K562 (cell line): ENCODE measurements at regions not wholly inside any gene's neighbourhood (a gene's known extent, or its start where the extent isn't known, plus 50 kb on each side); places are given as distances from the start of the nearest gene placed in this dataset.

Source experiments
- ATAC-seq: fragments of 200-7000 bp; cut with Tn5 transposase; 3 replicates; pipeline ENCODE4 v1.9.1; 2020; ENCODE audit warnings: moderate library complexity
- BruUV-seq: library from RNA; stranded (reverse); fragments of 400-500 nt; replicated peaks from 2 replicates; lab custom pipeline; 2021; lab: Mats Ljungman, UMichigan
- CTCF ChIA-PET: fragments of 300-600 bp; formaldehyde crosslinking; extraction: SDS; loops from one replicate; lab custom pipeline; 2021; ENCODE audit warnings: low intra/inter-chr PET ratio; lab: Yijun Ruan, JAX
- POLR2A ChIA-PET: fragments of 300-600, 350-650 bp; sonication (Branson Sonifier 250); formaldehyde crosslinking; extraction: SDS; loops from one replicate; lab custom pipeline; 2021; ENCODE audit warnings: antibody characterized with exemption, inconsistent platforms; lab: Yijun Ruan, JAX
- DNase-seq, 4 experiments: peaks; one replicate each; pipeline versions ENCODE4 v3.0.0 to v3.0.0-alpha.2; 2011 to 2018; ENCODE audit warnings: low spot score in 3 of 4, mixed read lengths in 3 of 4; ENCODE audit errors: extremely low read depth in 1 of 4
- FAIRE-seq: peaks from 2 replicates; lab custom pipeline; 2011; peaks lifted over from hg19 to GRCh38; lab: Jason Lieb, UNC
- H2AFZ ChIP-seq: 2 replicates; pipeline ENCODE4 v1.6.0; 2011; ENCODE audit warnings: low read depth, low read length, control low read depth, inconsistent platforms
- H3K27ac ChIP-seq: fragments of 200-600 bp; 3 replicates; pipeline ENCODE4 v1.8.0; 2011; ENCODE audit warnings: low read depth, mild to moderate bottlenecking, control low read depth, inconsistent platforms, low read length, moderate library complexity, mixed read lengths; ENCODE audit errors: extremely low read depth
- H3K27me3 ChIP-seq, 2 experiments: fragments of 300-600 bp in 1 of 2; 2 replicates in 1 of 2; 3 replicates in 1 of 2; pipeline versions ENCODE4 v1.6.0 to v1.8.0; 2011; ENCODE audit warnings: inconsistent platforms in 2 of 2, low read length in 2 of 2, mild to moderate bottlenecking in 1 of 2, mixed read lengths in 1 of 2, moderate library complexity in 1 of 2; ENCODE audit not compliant: control insufficient read depth in 2 of 2, insufficient read depth in 2 of 2
- H3K36me3 ChIP-seq: fragments of 300-600 bp; 3 replicates; pipeline ENCODE4 v1.8.0; 2011; ENCODE audit warnings: mild to moderate bottlenecking, low read length, inconsistent platforms; ENCODE audit not compliant: control insufficient read depth, insufficient read depth
- H3K4me1 ChIP-seq, 2 experiments: fragments of 200-600 bp in 1 of 2; replicated peaks in 1 of 2; 2 replicates in 1 of 2; 3 replicates in 1 of 2; pipeline versions ENCODE4 v1.5.1 to v1.8.0; 2011; ENCODE audit warnings: inconsistent platforms in 2 of 2, low read length in 2 of 2, mild to moderate bottlenecking in 1 of 2, mixed read lengths in 1 of 2, moderate library complexity in 1 of 2; ENCODE audit not compliant: control insufficient read depth in 2 of 2, insufficient read depth in 2 of 2
- H3K4me2 ChIP-seq: 2 replicates; pipeline ENCODE4 v1.6.1; 2011; ENCODE audit warnings: low read length, control low read depth, inconsistent platforms, mixed read lengths; ENCODE audit not compliant: insufficient read depth
- H3K4me3 ChIP-seq: fragments of 200-600 bp; sonication (generic), shearing (Covaris generic); 2 replicates; pipeline ENCODE4 v1.5.1; 2016; ENCODE audit warnings: control low read depth, inconsistent platforms
- H3K79me2 ChIP-seq: fragments of 200-600 bp; 3 replicates; pipeline ENCODE4 v1.8.0; 2011; ENCODE audit warnings: low read length, inconsistent platforms; ENCODE audit not compliant: control insufficient read depth, insufficient read depth
- H3K9ac ChIP-seq, 2 experiments: 2 replicates each; pipeline versions ENCODE4 v1.6.0 to v1.6.1; 2011; ENCODE audit warnings: low read depth in 2 of 2, low read length in 2 of 2, control low read depth in 1 of 2, inconsistent platforms in 1 of 2, mild to moderate bottlenecking in 1 of 2, mixed read lengths in 1 of 2; ENCODE audit not compliant: insufficient read depth in 1 of 2
- H3K9me1 ChIP-seq: one replicate; pipeline ENCODE4 v1.6.0; 2011; ENCODE audit warnings: inconsistent platforms, mild to moderate bottlenecking, low read length, moderate library complexity; ENCODE audit not compliant: control insufficient read depth, insufficient read depth
- H3K9me3 ChIP-seq: replicated peaks from 2 replicates; pipeline ENCODE4 v1.5.1; 2011; ENCODE audit warnings: low read depth, low read length, inconsistent platforms; ENCODE audit not compliant: control insufficient read depth, insufficient read depth
- H4K20me1 ChIP-seq: replicated peaks from 2 replicates; pipeline ENCODE4 v1.6.1; 2011; ENCODE audit warnings: low read length, inconsistent platforms, mixed read lengths; ENCODE audit not compliant: control insufficient read depth, insufficient read depth
- CBX1 ChIP-seq: sonication (generic); IDR thresholded peaks from 2 replicates; pipeline ENCODE4 v1.6.1; 2016; ENCODE audit warnings: antibody characterized with exemption, low read depth, mild to moderate bottlenecking
- CSDE1 ChIP-seq, 2 experiments: fragments of 450-650 bp; IDR thresholded peaks; 2 replicates each; pipeline ENCODE4 v1.6.1; 2016; ENCODE audit warnings: mild to moderate bottlenecking in 1 of 2
- ELF4 ChIP-seq: fragments of 450-650 bp; formaldehyde crosslinking; IDR thresholded peaks from 2 replicates; pipeline ENCODE4 v1.4.0; 2022; ENCODE audit warnings: missing genetic modification characterization
- ESRRB ChIP-seq: fragments of 250-450 bp; sonication (Bioruptor Pico); IDR thresholded peaks from 2 replicates; pipeline ENCODE4 v1.5.0; 2020; ENCODE audit warnings: mild to moderate bottlenecking, moderate library complexity, borderline replicate concordance
- FOXM1 ChIP-seq, 2 experiments: fragments of 450-650 bp in 1 of 2; sonication (generic) in 1 of 2; formaldehyde crosslinking in 1 of 2; IDR thresholded peaks; 2 replicates each; pipeline versions ENCODE4 v1.6.1 to v1.9.0; 2017 to 2022; ENCODE audit warnings: low read depth in 2 of 2, mild to moderate bottlenecking in 2 of 2, missing genetic modification reagents in 1 of 2, moderate library complexity in 1 of 2
- HMBOX1 ChIP-seq: sonication (generic); IDR thresholded peaks from 2 replicates; pipeline ENCODE4 v1.6.1; 2016
- PHF21A ChIP-seq: fragments of 450-650 bp; IDR thresholded peaks from 2 replicates; pipeline ENCODE4 v1.6.1; 2017; ENCODE audit warnings: low read depth, borderline replicate concordance
- TRIM24 ChIP-seq, 2 experiments: fragments of 450-650 bp; IDR thresholded peaks; 2 replicates each; pipeline ENCODE4 v1.6.1; 2016
- ZNF280B ChIP-seq: fragments of 250-450 bp; sonication (Bioruptor Pico); IDR thresholded peaks from 2 replicates; pipeline ENCODE4 v1.5.1; 2021; ENCODE audit warnings: mild to moderate bottlenecking
- ZNF76 ChIP-seq: fragments of 250-450 bp; sonication (Bioruptor Pico); IDR thresholded peaks from 2 replicates; pipeline ENCODE4 v1.4.0; 2020; ENCODE audit warnings: mild to moderate bottlenecking, moderate library complexity, borderline replicate concordance
- ZNF766 ChIP-seq: fragments of 200-800 bp; sonication (Bioruptor generic); conservative IDR thresholded peaks from 2 replicates; pipeline ENCODE4 v1.6.1; 2016; ENCODE audit warnings: missing genetic modification characterization, missing compliant biosample characterization
- WGBS: fragments of 100-300 bp; shearing (Covaris generic); methylation state at CpG from one replicate; pipeline ENCODE4 v1.1.6; 2016; ENCODE audit warnings: low coverage, mixed read lengths; ENCODE audit not compliant: insufficient coverage; ENCODE audit errors: missing lambda C conversion rate; 5-methylcytosine and 5-hydroxymethylcytosine counted together
- in situ Hi-C: fragments of 300-500 bp; cut with MboI; formaldehyde crosslinking; loops from 4 replicates; pipeline ENCODE4 v1.15.0; 2018; ENCODE audit warnings: inconsistent platforms, mixed read lengths
- intact Hi-C: fragments of 100-400 bp; cut with micrococcal nuclease; formaldehyde crosslinking; loops from 2 replicates; pipeline ENCODE4 v1.14.2; 2022

- no peak for ATAC-seq
- TF ChIP-seq CBX1 (no peak), PHF21A (no peak), ESRRB (CRISPR knock-in tag) (no peak), FOXM1 (IDR thresholded peaks at IDR 0.05; ENCODE audit: low read depth) (no peak), FOXM1 (CRISPR knock-in tag; IDR thresholded peaks at IDR 0.05; ENCODE audit: low read depth) (no peak), HMBOX1 (no peak), ELF4 (CRISPR knock-in tag) (no peak), ZNF76 (CRISPR knock-in tag) (no peak), TRIM24 (IDR thresholded peaks at IDR 0.05) (no peak), ZNF280B (CRISPR knock-in tag) (no peak), CSDE1 (IDR thresholded peaks at IDR 0.05) (no peak), ZNF766 (CRISPR knock-in tag) (no peak)
- Histone ChIP-seq H3K27me3 (no peaks in the 10 kb centered on the region), H3K4me1 (no peaks in the 10 kb centered on the region), H3K9me3 (no peaks in the 10 kb centered on the region), H3K9me1 (no peaks in the 10 kb centered on the region), H3K36me3 (no peaks in the 10 kb centered on the region), H4K20me1 (no peaks in the 10 kb centered on the region), H2AFZ (no peak overlapping the region), H3K27ac (no peak overlapping the region), H3K4me3 (no peak overlapping the region), H3K9ac (no peak overlapping the region), H3K4me2 (no peak overlapping the region), H3K79me2 (no peaks in the 10 kb centered on the region)
- no TSS peak for BruUV-seq
- intact Hi-C loops (no loop called here), in situ Hi-C loops (no loop called here)
- POLR2A ChIA-PET: interaction anchor here (0.5 to 0.7 kb wide), 3 partner anchors 10 to 228 kb away, joined by 3 to 5 read pairs (median 3); no protein-coding TSS in a partner anchor
- no peak for FAIRE-seq
- no peak for DNase-seq
- CTCF ChIA-PET: no interaction called here
- 2% methylated on average over 4 of the region's 4 CpGs for WGBS
Measured at GRCh38 chr1:219506473-219506899, 106.4 kb downstream of the ZC3H11B start.
